ENCODE measurements at regions not wholly inside any gene's neighbourhood (a gene's known extent, or its start where the extent isn't known, plus 50 kb on each side); places are given as distances from the start of the nearest gene placed in this dataset.

GRCh38 chr6:50257322-50257721 is 207.6 kb upstream of the DEFB112 start:
- no peak for TF ChIP-seq POLR2A (IDR thresholded peaks at IDR 0.05)
- TF ChIP-seq CTCF (IDR thresholded peaks at IDR 0.05) = no peak
- no peak for TF ChIP-seq POLR2AphosphoS5 (IDR thresholded peaks at IDR 0.05)

Measured in stomach (tissue), 4 donors.